SK-N-SH (cell line): ENCODE measurements at regions not wholly inside any gene's neighbourhood (a gene's known extent, or its start where the extent isn't known, plus 50 kb on each side); places are given as distances from the start of the nearest gene placed in this dataset.

Experiments used
- CTCF ChIA-PET: fragments of 300-600, 350-600 bp; formaldehyde crosslinking; extraction: SDS; loops from one replicate; lab custom pipeline; 2021; lab: Yijun Ruan, JAX
- POLR2A ChIA-PET: fragments of 350-600 bp; sonication (Branson Sonifier 250); formaldehyde crosslinking; extraction: SDS; loops from one replicate; lab custom pipeline; 2020; ENCODE audit warnings: antibody characterized with exemption, inconsistent platforms; lab: Yijun Ruan, JAX
- DNase-seq: peaks from one replicate; pipeline ENCODE4 v3.0.0; 2012
- H2AFZ ChIP-seq: fragments of 200-600 bp; sonication (generic); 2 replicates; pipeline ENCODE4 v1.8.1; 2016; ENCODE audit warnings: antibody characterized with exemption, mild to moderate bottlenecking, low read depth
- H3F3A ChIP-seq: fragments of 200-600 bp; sonication (generic); replicated peaks from 2 replicates; pipeline ENCODE3; 2016; ENCODE audit warnings: antibody characterized with exemption, mild to moderate bottlenecking; ENCODE audit not compliant: insufficient read depth
- H3K27ac ChIP-seq, 2 experiments: fragments of 200-500 bp in 1 of 2; fragments of 200-600 bp in 1 of 2; sonication (Bioruptor generic) in 1 of 2; sonication (generic), shearing (Covaris generic) in 1 of 2; 2 replicates each; pipeline versions ENCODE4 v1.5.1 to v1.6.1; 2014 to 2016; ENCODE audit warnings: low read depth in 2 of 2, inconsistent platforms in 1 of 2, low read length in 1 of 2, mild to moderate bottlenecking in 1 of 2, mixed read lengths in 1 of 2
- H3K27me3 ChIP-seq: fragments of 200-600 bp; sonication (generic), shearing (Covaris generic); 2 replicates; pipeline ENCODE4 v1.6.1; 2016; ENCODE audit warnings: mixed run types; ENCODE audit not compliant: insufficient read depth
- H3K36me3 ChIP-seq, 2 experiments: fragments of 200-500 bp in 1 of 2; fragments of 200-600 bp in 1 of 2; sonication (Bioruptor generic) in 1 of 2; sonication (generic) in 1 of 2; replicated peaks in 1 of 2; 2 replicates each; pipeline versions ENCODE3 to v1.5.1; 2014 to 2016; ENCODE audit warnings: low read length in 1 of 2, mild to moderate bottlenecking in 1 of 2; ENCODE audit not compliant: insufficient read depth in 2 of 2, control insufficient read depth in 1 of 2
- H3K4me1 ChIP-seq, 2 experiments: fragments of 200-500 bp in 1 of 2; fragments of 200-600 bp in 1 of 2; sonication (Bioruptor generic) in 1 of 2; sonication (generic), shearing (Covaris generic) in 1 of 2; 2 replicates each; pipeline versions ENCODE4 v1.5.1 to v1.6.1; 2014 to 2016; ENCODE audit warnings: low read depth in 1 of 2, low read length in 1 of 2, mixed run types in 1 of 2; ENCODE audit not compliant: insufficient read depth in 2 of 2, control insufficient read depth in 1 of 2
- H3K4me2 ChIP-seq: fragments of 200-600 bp; sonication (generic), shearing (Covaris generic); 2 replicates; pipeline ENCODE4 v1.6.1; 2017; ENCODE audit warnings: mixed run types
- H3K4me3 ChIP-seq, 2 experiments: fragments of 200-500 bp in 1 of 2; fragments of 200-600 bp in 1 of 2; sonication (Bioruptor generic) in 1 of 2; sonication (generic), shearing (Covaris generic) in 1 of 2; 2 replicates each; pipeline versions ENCODE4 v1.5.1 to v1.8.1; 2014 to 2016; ENCODE audit warnings: low read depth in 2 of 2, inconsistent platforms in 1 of 2, low read length in 1 of 2, mild to moderate bottlenecking in 1 of 2, mixed read lengths in 1 of 2, moderate library complexity in 1 of 2
- H3K79me2 ChIP-seq: fragments of 200-600 bp; sonication (generic); 2 replicates; pipeline ENCODE4 v1.8.1; 2017; ENCODE audit warnings: mild to moderate bottlenecking; ENCODE audit not compliant: insufficient read depth
- H3K9ac ChIP-seq: fragments of 200-600 bp; sonication (generic); 2 replicates; pipeline ENCODE4 v1.6.1; 2017; ENCODE audit warnings: mixed run types
- H3K9me2 ChIP-seq: fragments of 200-600 bp; sonication (generic); 2 replicates; pipeline ENCODE4 v1.6.1; 2017; ENCODE audit warnings: mixed run types
- H3K9me3 ChIP-seq: fragments of 200-600 bp; sonication (generic); 2 replicates; pipeline ENCODE4 v1.6.1; 2017; ENCODE audit warnings: mixed run types, mild to moderate bottlenecking, moderate library complexity
- H4K20me1 ChIP-seq: fragments of 200-600 bp; sonication (generic); 2 replicates; pipeline ENCODE4 v1.6.1; 2017; ENCODE audit warnings: mild to moderate bottlenecking, mixed run types; ENCODE audit not compliant: insufficient read depth
- ELF1 ChIP-seq: IDR thresholded peaks from 2 replicates; pipeline ENCODE4 v1.4.0; 2012
- EZH2phosphoT487 ChIP-seq: fragments of 200-600 bp; sonication (generic); IDR thresholded peaks from 2 replicates; pipeline ENCODE4 v1.6.1; 2017; ENCODE audit warnings: low read depth, mixed run types, mild to moderate bottlenecking, antibody characterized with exemption, moderate library complexity, borderline replicate concordance
- FOSL2 ChIP-seq: IDR thresholded peaks from 2 replicates; pipeline ENCODE4 v1.4.0; 2012; ENCODE audit warnings: low read depth, mild to moderate bottlenecking, moderate library complexity, borderline replicate concordance
- FOXJ3 ChIP-seq: sonication (generic); formaldehyde crosslinking; IDR thresholded peaks from 2 replicates; pipeline ENCODE4 v1.5.1; 2020; ENCODE audit warnings: mild to moderate bottlenecking, missing genetic modification reagents
- FOXM1 ChIP-seq: IDR thresholded peaks from 2 replicates; pipeline ENCODE4 v1.4.0; 2012; ENCODE audit warnings: low read depth, mild to moderate bottlenecking
- GABPA ChIP-seq: IDR thresholded peaks from 2 replicates; pipeline ENCODE4 v1.4.0; 2012; ENCODE audit warnings: low read depth, mild to moderate bottlenecking
- GATA2 ChIP-seq: sonication (generic); formaldehyde crosslinking; IDR thresholded peaks from 2 replicates; pipeline ENCODE4 v1.5.0; 2020; ENCODE audit warnings: mild to moderate bottlenecking, missing genetic modification reagents
- JUND ChIP-seq: IDR thresholded peaks from 2 replicates; pipeline ENCODE4 v1.4.0; 2012
- RCOR1 ChIP-seq: fragments of 150-350 bp; IDR thresholded peaks from 2 replicates; pipeline ENCODE4 v1.6.1; 2017; ENCODE audit warnings: antibody characterized with exemption, low read length
- RXRA ChIP-seq: IDR thresholded peaks from 2 replicates; pipeline ENCODE4 v1.4.0; 2012; ENCODE audit warnings: low read depth, mild to moderate bottlenecking, borderline replicate concordance
- SIN3A ChIP-seq: IDR thresholded peaks from 2 replicates; pipeline ENCODE4 v1.6.1; 2012; ENCODE audit warnings: low read depth, mild to moderate bottlenecking, low read length, moderate library complexity, borderline replicate concordance
- TAF1 ChIP-seq: IDR thresholded peaks from 2 replicates; pipeline ENCODE4 v1.6.1; 2012; ENCODE audit warnings: low read depth, mild to moderate bottlenecking, low read length, moderate library complexity, borderline replicate concordance
- TCF12 ChIP-seq: IDR thresholded peaks from 2 replicates; pipeline ENCODE4 v1.4.0; 2012
- TEAD4 ChIP-seq: IDR thresholded peaks from 2 replicates; pipeline ENCODE4 v1.4.0; 2012; ENCODE audit warnings: mild to moderate bottlenecking, borderline replicate concordance; ENCODE audit not compliant: insufficient read depth
- YY1 ChIP-seq: IDR thresholded peaks from 2 replicates; pipeline ENCODE4 v1.4.0; 2012; ENCODE audit warnings: low read depth, mild to moderate bottlenecking
- WGBS: methylation state at CpG from one replicate; pipeline ENCODE4 v1.1.6; 2017; ENCODE audit warnings: low lambda C conversion rate; 5-methylcytosine and 5-hydroxymethylcytosine counted together
- TF ChIP-seq, protein P1 (sequence below): IDR thresholded peaks from 2 replicates; pipeline ENCODE4 v1.4.0; 2012; ENCODE audit warnings: low read depth
- TF ChIP-seq, protein P2 (sequence below): IDR thresholded peaks from 2 replicates; pipeline ENCODE4 v1.4.0; 2012; ENCODE audit warnings: low read depth, borderline replicate concordance
- TF ChIP-seq, protein P3 (sequence below): IDR thresholded peaks from 2 replicates; pipeline ENCODE4 v1.6.1; 2012; ENCODE audit warnings: mild to moderate bottlenecking, low read depth, low read length, moderate library complexity
- TF ChIP-seq, protein P4 (sequence below): fragments of 150-350 bp; IDR thresholded peaks from 2 replicates; pipeline ENCODE4 v1.6.1; 2017; ENCODE audit warnings: antibody characterized with exemption, low read length, low read depth, borderline replicate concordance

DNA sequence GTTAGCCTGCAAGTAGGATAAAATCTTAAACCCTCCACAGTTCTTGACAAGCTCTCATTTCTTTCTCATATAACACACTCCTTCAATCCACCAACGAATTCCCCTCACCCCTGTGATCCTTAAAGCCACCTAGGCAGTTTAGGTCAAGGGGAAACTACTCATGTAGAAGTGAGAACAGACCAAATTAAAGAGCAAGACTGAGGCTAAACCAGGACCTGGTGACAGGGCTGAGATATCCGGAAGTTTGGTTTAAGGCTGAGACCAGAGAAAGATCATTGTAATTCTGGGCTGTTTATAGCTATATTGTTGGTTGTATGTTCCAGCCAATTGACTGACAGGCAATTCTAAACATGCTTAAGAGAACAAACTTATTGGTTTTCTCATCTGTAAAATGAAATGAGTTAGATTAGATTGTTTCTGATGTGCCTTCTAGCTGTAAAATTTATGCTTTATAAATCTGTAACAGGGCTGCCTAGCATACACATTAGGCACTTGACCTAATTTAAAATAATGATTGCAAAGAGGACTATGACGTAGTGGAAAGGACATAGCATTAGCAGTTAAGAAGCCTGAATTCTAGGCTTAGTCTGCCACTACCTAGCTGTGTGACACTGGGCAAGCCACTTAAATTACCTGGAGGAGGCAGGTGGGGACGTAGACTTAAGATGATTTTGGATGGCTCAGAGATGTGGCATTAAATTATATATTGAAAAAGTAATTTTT is 53.9 kb upstream of the PTGR2 start:
- no peaks in the 10 kb centered on the region for H3K36me3 ChIP-seq
- 80% methylated on average over 4 of the region's 4 CpGs for WGBS
- ChIA-PET POLR2A (interaction anchor here (1.2 kb wide), 1 partner anchor 9 kb away, joined by 3 read pairs; no protein-coding TSS in a partner anchor), CTCF (interaction anchor here (0.6 to 1.6 kb wide), 5 partner anchors 10 to 412 kb away, joined by 3 to 4 read pairs (median 3); no protein-coding TSS in a partner anchor)
- no peaks in the 10 kb centered on the region for H3K9me3 ChIP-seq
- no peaks in the 10 kb centered on the region for H3K79me2 ChIP-seq
- H3K4me2 ChIP-seq = no peak overlapping the region
- DNase-seq = no peak
- H3K9ac ChIP-seq = no peak overlapping the region
- H3K9me2 ChIP-seq = no peaks in the 10 kb centered on the region
- TF ChIP-seq, protein P1, sequence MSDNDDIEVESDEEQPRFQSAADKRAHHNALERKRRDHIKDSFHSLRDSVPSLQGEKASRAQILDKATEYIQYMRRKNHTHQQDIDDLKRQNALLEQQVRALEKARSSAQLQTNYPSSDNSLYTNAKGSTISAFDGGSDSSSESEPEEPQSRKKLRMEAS = no peak
- TF ChIP-seq TCF12 (no peak), TEAD4 (no peak), RXRA (no peak), EZH2phosphoT487 (no peak), GABPA (no peak), JUND (no peak), GATA2 (no peak), FOXJ3 (no peak), FOXM1 (no peak), FOSL2 (no peak), ELF1 (no peak), YY1 (no peak), SIN3A (no peak), RCOR1 (no peak), TAF1 (no peak)
- TF ChIP-seq, protein P2, sequence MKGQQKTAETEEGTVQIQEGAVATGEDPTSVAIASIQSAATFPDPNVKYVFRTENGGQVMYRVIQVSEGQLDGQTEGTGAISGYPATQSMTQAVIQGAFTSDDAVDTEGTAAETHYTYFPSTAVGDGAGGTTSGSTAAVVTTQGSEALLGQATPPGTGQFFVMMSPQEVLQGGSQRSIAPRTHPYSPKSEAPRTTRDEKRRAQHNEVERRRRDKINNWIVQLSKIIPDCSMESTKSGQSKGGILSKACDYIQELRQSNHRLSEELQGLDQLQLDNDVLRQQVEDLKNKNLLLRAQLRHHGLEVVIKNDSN = no peak
- TF ChIP-seq, protein P3, sequence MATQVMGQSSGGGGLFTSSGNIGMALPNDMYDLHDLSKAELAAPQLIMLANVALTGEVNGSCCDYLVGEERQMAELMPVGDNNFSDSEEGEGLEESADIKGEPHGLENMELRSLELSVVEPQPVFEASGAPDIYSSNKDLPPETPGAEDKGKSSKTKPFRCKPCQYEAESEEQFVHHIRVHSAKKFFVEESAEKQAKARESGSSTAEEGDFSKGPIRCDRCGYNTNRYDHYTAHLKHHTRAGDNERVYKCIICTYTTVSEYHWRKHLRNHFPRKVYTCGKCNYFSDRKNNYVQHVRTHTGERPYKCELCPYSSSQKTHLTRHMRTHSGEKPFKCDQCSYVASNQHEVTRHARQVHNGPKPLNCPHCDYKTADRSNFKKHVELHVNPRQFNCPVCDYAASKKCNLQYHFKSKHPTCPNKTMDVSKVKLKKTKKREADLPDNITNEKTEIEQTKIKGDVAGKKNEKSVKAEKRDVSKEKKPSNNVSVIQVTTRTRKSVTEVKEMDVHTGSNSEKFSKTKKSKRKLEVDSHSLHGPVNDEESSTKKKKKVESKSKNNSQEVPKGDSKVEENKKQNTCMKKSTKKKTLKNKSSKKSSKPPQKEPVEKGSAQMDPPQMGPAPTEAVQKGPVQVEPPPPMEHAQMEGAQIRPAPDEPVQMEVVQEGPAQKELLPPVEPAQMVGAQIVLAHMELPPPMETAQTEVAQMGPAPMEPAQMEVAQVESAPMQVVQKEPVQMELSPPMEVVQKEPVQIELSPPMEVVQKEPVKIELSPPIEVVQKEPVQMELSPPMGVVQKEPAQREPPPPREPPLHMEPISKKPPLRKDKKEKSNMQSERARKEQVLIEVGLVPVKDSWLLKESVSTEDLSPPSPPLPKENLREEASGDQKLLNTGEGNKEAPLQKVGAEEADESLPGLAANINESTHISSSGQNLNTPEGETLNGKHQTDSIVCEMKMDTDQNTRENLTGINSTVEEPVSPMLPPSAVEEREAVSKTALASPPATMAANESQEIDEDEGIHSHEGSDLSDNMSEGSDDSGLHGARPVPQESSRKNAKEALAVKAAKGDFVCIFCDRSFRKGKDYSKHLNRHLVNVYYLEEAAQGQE = no peak
- TF ChIP-seq, protein P4, sequence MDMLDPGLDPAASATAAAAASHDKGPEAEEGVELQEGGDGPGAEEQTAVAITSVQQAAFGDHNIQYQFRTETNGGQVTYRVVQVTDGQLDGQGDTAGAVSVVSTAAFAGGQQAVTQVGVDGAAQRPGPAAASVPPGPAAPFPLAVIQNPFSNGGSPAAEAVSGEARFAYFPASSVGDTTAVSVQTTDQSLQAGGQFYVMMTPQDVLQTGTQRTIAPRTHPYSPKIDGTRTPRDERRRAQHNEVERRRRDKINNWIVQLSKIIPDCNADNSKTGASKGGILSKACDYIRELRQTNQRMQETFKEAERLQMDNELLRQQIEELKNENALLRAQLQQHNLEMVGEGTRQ = no peak
- H3K27me3 ChIP-seq = no peaks in the 10 kb centered on the region
- no peak overlapping the region for H2AFZ ChIP-seq
- H3F3A ChIP-seq = no peaks in the 10 kb centered on the region
- no peaks in the 10 kb centered on the region for H4K20me1 ChIP-seq
- H3K4me1 ChIP-seq = peaks cover 0 to 3% of the 10 kb centered on the region in 2 experiments; a peak in 1 of 4 replicates
- H3K4me3 ChIP-seq = no peak overlapping the region
- no peak overlapping the region for H3K27ac ChIP-seq
